Prostate gland (tissue), 2 donors: ENCODE measurements at regions not wholly inside any gene's neighbourhood (a gene's known extent, or its start where the extent isn't known, plus 50 kb on each side); places are given as distances from the start of the nearest gene placed in this dataset.

Source experiments
- CTCF ChIP-seq, 4 experiments: fragments of 200-600 bp in 2 of 4; fragments of 450-650 bp in 2 of 4; sonication (generic) in 2 of 4; IDR thresholded peaks; 1 replicate in 3 of 4; 2 replicates in 1 of 4; pipeline ENCODE4 v1.5.1; 2016 to 2019; ENCODE audit warnings: antibody characterized with exemption in 4 of 4, mild to moderate bottlenecking in 2 of 4, moderate library complexity in 2 of 4
- POLR2A ChIP-seq: fragments of 450-650 bp; IDR thresholded peaks from one replicate; pipeline ENCODE4 v1.6.1; 2016; ENCODE audit warnings: antibody characterized with exemption, mild to moderate bottlenecking
- POLR2AphosphoS5 ChIP-seq: sonication (generic); formaldehyde crosslinking; IDR thresholded peaks from one replicate; pipeline ENCODE4 v1.6.1; 2017; ENCODE audit warnings: antibody characterized with exemption

- TF ChIP-seq CTCF (IDR thresholded peaks at IDR 0.05) = no peak
- TF ChIP-seq POLR2AphosphoS5 = no peak
- no peak for TF ChIP-seq POLR2A
These were observed 240.9 kb upstream of the SERP2 start for GRCh38 chr13:44132710-44133109.
